HEK293 (cell line): ENCODE measurements at regions not wholly inside any gene's neighbourhood (a gene's known extent, or its start where the extent isn't known, plus 50 kb on each side); places are given as distances from the start of the nearest gene placed in this dataset.
"Not testable (repeated sequence)": the region's sequence is repeated elsewhere in the genome, so short reads cannot be mapped to it uniquely, and the experiment has no call there.

Experiments
- ATF2 ChIP-seq: fragments of 450-650 bp; formaldehyde crosslinking; IDR thresholded peaks from 2 replicates; pipeline ENCODE4 v1.5.1; 2016; ENCODE audit warnings: missing biosample characterization, missing genetic modification characterization, low read depth
- KLF9 ChIP-seq: fragments of 450-650 bp; formaldehyde crosslinking; IDR thresholded peaks from 2 replicates; pipeline ENCODE4 v1.5.1; 2016; ENCODE audit warnings: missing biosample characterization, missing genetic modification characterization, low read depth
- SCRT1 ChIP-seq: fragments of 450-650 bp; formaldehyde crosslinking; IDR thresholded peaks from 2 replicates; pipeline ENCODE4 v1.5.1; 2016; ENCODE audit warnings: missing biosample characterization, missing genetic modification characterization, borderline replicate concordance
- ZBTB1 ChIP-seq: fragments of 450-650 bp; formaldehyde crosslinking; IDR thresholded peaks from 2 replicates; pipeline ENCODE4 v1.5.1; 2016; ENCODE audit warnings: missing biosample characterization, missing genetic modification characterization
- ZNF155 ChIP-seq: fragments of 450-650 bp; formaldehyde crosslinking; IDR thresholded peaks from 2 replicates; pipeline ENCODE4 v1.5.1; 2016; ENCODE audit warnings: missing biosample characterization, missing genetic modification characterization
- ZNF24 ChIP-seq: fragments of 450-650 bp; formaldehyde crosslinking; IDR thresholded peaks from 2 replicates; pipeline ENCODE4 v1.5.1; 2016; ENCODE audit warnings: missing biosample characterization, missing genetic modification characterization
- ZNF404 ChIP-seq: fragments of 450-650 bp; formaldehyde crosslinking; IDR thresholded peaks from 2 replicates; pipeline ENCODE4 v1.5.1; 2017; ENCODE audit warnings: missing biosample characterization, missing genetic modification characterization
- ZNF426 ChIP-seq: fragments of 450-650 bp; formaldehyde crosslinking; IDR thresholded peaks from 2 replicates; pipeline ENCODE4 v1.5.1; 2017; ENCODE audit warnings: missing biosample characterization, missing genetic modification characterization, mild to moderate bottlenecking, inconsistent platforms, moderate library complexity
- ZNF544 ChIP-seq: fragments of 450-650 bp; formaldehyde crosslinking; IDR thresholded peaks from 2 replicates; pipeline ENCODE4 v1.5.0; 2017; ENCODE audit warnings: missing biosample characterization, missing genetic modification characterization
- ZNF791 ChIP-seq: fragments of 450-650 bp; formaldehyde crosslinking; IDR thresholded peaks from 2 replicates; pipeline ENCODE4 v1.5.1; 2016; ENCODE audit warnings: missing biosample characterization, missing genetic modification characterization
- TF ChIP-seq, protein P1 (sequence below): fragments of 450-650 bp; formaldehyde crosslinking; IDR thresholded peaks from 2 replicates; pipeline ENCODE4 v1.5.1; 2016; ENCODE audit warnings: missing biosample characterization, missing genetic modification characterization
- TF ChIP-seq, protein P2 (sequence below): fragments of 450-650 bp; formaldehyde crosslinking; IDR thresholded peaks from 2 replicates; pipeline ENCODE4 v1.5.1; 2016; ENCODE audit warnings: missing biosample characterization, missing genetic modification characterization

DNA sequence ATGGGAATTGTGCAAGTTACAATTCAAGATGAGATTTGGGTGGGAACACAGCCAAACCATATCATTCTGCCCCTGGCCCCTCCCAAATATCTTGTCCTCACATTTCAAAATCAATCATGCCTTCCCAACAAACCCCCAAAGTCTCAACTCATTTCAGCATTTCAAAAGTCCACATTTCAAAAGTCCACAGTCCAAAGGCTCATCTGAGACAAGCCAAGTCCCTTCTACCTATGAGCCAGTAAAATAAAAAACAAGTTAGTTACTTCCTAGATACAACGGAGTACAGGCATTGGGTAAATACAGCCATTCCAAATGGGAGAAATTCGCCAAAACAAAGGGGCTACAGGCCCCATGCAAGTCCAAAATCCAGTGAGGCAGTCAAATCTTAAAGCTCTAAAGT is 203.3 kb upstream of the FAM47A start:
- TF ChIP-seq, protein P1, sequence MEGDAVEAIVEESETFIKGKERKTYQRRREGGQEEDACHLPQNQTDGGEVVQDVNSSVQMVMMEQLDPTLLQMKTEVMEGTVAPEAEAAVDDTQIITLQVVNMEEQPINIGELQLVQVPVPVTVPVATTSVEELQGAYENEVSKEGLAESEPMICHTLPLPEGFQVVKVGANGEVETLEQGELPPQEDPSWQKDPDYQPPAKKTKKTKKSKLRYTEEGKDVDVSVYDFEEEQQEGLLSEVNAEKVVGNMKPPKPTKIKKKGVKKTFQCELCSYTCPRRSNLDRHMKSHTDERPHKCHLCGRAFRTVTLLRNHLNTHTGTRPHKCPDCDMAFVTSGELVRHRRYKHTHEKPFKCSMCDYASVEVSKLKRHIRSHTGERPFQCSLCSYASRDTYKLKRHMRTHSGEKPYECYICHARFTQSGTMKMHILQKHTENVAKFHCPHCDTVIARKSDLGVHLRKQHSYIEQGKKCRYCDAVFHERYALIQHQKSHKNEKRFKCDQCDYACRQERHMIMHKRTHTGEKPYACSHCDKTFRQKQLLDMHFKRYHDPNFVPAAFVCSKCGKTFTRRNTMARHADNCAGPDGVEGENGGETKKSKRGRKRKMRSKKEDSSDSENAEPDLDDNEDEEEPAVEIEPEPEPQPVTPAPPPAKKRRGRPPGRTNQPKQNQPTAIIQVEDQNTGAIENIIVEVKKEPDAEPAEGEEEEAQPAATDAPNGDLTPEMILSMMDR (tag by site-specific recombination) = not testable (repeated sequence)
- not testable (repeated sequence) for TF ChIP-seq ATF2, ZNF24, ZNF155, KLF9, ZNF426, ZBTB1, ZNF791, ZNF404, ZNF544, SCRT1 (tag by site-specific recombination)
- TF ChIP-seq, protein P2, sequence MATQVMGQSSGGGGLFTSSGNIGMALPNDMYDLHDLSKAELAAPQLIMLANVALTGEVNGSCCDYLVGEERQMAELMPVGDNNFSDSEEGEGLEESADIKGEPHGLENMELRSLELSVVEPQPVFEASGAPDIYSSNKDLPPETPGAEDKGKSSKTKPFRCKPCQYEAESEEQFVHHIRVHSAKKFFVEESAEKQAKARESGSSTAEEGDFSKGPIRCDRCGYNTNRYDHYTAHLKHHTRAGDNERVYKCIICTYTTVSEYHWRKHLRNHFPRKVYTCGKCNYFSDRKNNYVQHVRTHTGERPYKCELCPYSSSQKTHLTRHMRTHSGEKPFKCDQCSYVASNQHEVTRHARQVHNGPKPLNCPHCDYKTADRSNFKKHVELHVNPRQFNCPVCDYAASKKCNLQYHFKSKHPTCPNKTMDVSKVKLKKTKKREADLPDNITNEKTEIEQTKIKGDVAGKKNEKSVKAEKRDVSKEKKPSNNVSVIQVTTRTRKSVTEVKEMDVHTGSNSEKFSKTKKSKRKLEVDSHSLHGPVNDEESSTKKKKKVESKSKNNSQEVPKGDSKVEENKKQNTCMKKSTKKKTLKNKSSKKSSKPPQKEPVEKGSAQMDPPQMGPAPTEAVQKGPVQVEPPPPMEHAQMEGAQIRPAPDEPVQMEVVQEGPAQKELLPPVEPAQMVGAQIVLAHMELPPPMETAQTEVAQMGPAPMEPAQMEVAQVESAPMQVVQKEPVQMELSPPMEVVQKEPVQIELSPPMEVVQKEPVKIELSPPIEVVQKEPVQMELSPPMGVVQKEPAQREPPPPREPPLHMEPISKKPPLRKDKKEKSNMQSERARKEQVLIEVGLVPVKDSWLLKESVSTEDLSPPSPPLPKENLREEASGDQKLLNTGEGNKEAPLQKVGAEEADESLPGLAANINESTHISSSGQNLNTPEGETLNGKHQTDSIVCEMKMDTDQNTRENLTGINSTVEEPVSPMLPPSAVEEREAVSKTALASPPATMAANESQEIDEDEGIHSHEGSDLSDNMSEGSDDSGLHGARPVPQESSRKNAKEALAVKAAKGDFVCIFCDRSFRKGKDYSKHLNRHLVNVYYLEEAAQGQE (tag by site-specific recombination) = not testable (repeated sequence)
